Transverse colon (tissue), 3 donors: ENCODE measurements at regions not wholly inside any gene's neighbourhood (a gene's known extent, or its start where the extent isn't known, plus 50 kb on each side); places are given as distances from the start of the nearest gene placed in this dataset.

Source experiments
- EP300 ChIP-seq: sonication (generic); formaldehyde crosslinking; IDR thresholded peaks from one replicate; pipeline ENCODE4 v1.6.1; 2017; ENCODE audit warnings: antibody characterized with exemption, low read depth
- POLR2A ChIP-seq: fragments of 450-650 bp; IDR thresholded peaks from one replicate; pipeline ENCODE4 v1.6.1; 2016; ENCODE audit warnings: antibody characterized with exemption, mild to moderate bottlenecking, moderate library complexity
- TF ChIP-seq, protein P1 (sequence below), 5 experiments: fragments of 200-600 bp in 3 of 5; fragments of 450-650 bp in 2 of 5; sonication (generic) in 3 of 5; IDR thresholded peaks; 1 replicate in 2 of 5; 2 replicates in 3 of 5; pipeline ENCODE4 v1.5.1; 2016 to 2017; ENCODE audit warnings: antibody characterized with exemption in 5 of 5, inconsistent platforms in 3 of 5, mild to moderate bottlenecking in 2 of 5, moderate library complexity in 1 of 5

- TF ChIP-seq, protein P1, sequence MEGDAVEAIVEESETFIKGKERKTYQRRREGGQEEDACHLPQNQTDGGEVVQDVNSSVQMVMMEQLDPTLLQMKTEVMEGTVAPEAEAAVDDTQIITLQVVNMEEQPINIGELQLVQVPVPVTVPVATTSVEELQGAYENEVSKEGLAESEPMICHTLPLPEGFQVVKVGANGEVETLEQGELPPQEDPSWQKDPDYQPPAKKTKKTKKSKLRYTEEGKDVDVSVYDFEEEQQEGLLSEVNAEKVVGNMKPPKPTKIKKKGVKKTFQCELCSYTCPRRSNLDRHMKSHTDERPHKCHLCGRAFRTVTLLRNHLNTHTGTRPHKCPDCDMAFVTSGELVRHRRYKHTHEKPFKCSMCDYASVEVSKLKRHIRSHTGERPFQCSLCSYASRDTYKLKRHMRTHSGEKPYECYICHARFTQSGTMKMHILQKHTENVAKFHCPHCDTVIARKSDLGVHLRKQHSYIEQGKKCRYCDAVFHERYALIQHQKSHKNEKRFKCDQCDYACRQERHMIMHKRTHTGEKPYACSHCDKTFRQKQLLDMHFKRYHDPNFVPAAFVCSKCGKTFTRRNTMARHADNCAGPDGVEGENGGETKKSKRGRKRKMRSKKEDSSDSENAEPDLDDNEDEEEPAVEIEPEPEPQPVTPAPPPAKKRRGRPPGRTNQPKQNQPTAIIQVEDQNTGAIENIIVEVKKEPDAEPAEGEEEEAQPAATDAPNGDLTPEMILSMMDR (IDR thresholded peaks at IDR 0.05): no peak
- TF ChIP-seq EP300 (no peak), POLR2A (no peak)
Measured at GRCh38 chr15:62440362-62441105, 275.4 kb upstream of the C2CD4B start.
